Activated CD4-positive, CD25-positive, alpha-beta regulatory T cell (primary cell): ENCODE measurements at regions not wholly inside any gene's neighbourhood (a gene's known extent, or its start where the extent isn't known, plus 50 kb on each side); places are given as distances from the start of the nearest gene placed in this dataset.

Source experiments
- DNase-seq, 4 experiments: peaks; one replicate each; lab custom pipeline; 2025; lab: John Stamatoyannopoulos, UW

- DNase-seq = no peak
These were observed 82.2 kb upstream of the LGALSL start for GRCh38 chr2:64371727-64372126.

GRCh38 chr2:64374686-64375085 is 79.3 kb upstream of the LGALSL start:
- DNase-seq = no peak

- DNase-seq = no peak
These were observed 77.0 kb upstream of the LGALSL start for GRCh38 chr2:64376926-64377325.

- no peak for DNase-seq
These were observed 74.8 kb upstream of the LGALSL start for GRCh38 chr2:64379186-64379585.

- no peak for DNase-seq
These were observed 73.0 kb upstream of the LGALSL start for GRCh38 chr2:64380853-64381527.

- no peak for DNase-seq
These were observed 70.9 kb upstream of the LGALSL start for GRCh38 chr2:64383016-64383591.

GRCh38 chr2:64383881-64384280 is 70.1 kb upstream of the LGALSL start:
- DNase-seq = no peak

GRCh38 chr2:64386676-64387075 is 67.3 kb upstream of the LGALSL start:
- DNase-seq = no peak

- DNase-seq = no peak
These were observed 63.4 kb upstream of the LGALSL start for GRCh38 chr2:64390586-64390985.

GRCh38 chr2:64391424-64391823 is 62.5 kb upstream of the LGALSL start:
- DNase-seq = no peak

GRCh38 chr2:64391940-64392339 is 62.0 kb upstream of the LGALSL start:
- DNase-seq = no peak

- DNase-seq = no peak
These were observed 61.4 kb upstream of the LGALSL start for GRCh38 chr2:64392529-64392928.

- no peak for DNase-seq
These were observed 60.5 kb upstream of the LGALSL start for GRCh38 chr2:64393383-64394010.

GRCh38 chr2:64394153-64394552 is 59.8 kb upstream of the LGALSL start:
- no peak for DNase-seq

GRCh38 chr2:64396001-64396400 is 58.0 kb upstream of the LGALSL start:
- DNase-seq = no peak

- no peak for DNase-seq
These were observed 57.4 kb upstream of the LGALSL start for GRCh38 chr2:64396551-64396950.

GRCh38 chr2:64398516-64399129 is 55.3 kb upstream of the LGALSL start:
- DNase-seq = no peak

- DNase-seq = no peak
These were observed 54.4 kb upstream of the LGALSL start for GRCh38 chr2:64399521-64399920.

GRCh38 chr2:64400105-64400728 is 53.7 kb upstream of the LGALSL start:
- no peak for DNase-seq

GRCh38 chr2:64400733-64401528 is 53.0 kb upstream of the LGALSL start:
- DNase-seq = no peak

- DNase-seq = no peak
These were observed 52.5 kb upstream of the LGALSL start for GRCh38 chr2:64401529-64401880.

GRCh38 chr2:64402876-64403275 is 51.1 kb upstream of the LGALSL start:
- DNase-seq = no peak
